Endodermal cell (in vitro differentiated cells): ENCODE measurements at regions not wholly inside any gene's neighbourhood (a gene's known extent, or its start where the extent isn't known, plus 50 kb on each side); places are given as distances from the start of the nearest gene placed in this dataset.

Experiments used
- DNase-seq: peaks from one replicate; pipeline ENCODE4 v3.0.0-alpha.2; 2017
- H3K27ac ChIP-seq: 2 replicates; pipeline ENCODE4 v1.5.1; 2013; ENCODE audit warnings: mild to moderate bottlenecking, low read depth, low read length, moderate library complexity
- H3K27me3 ChIP-seq: 2 replicates; pipeline ENCODE4 v1.6.1; 2013; ENCODE audit warnings: mild to moderate bottlenecking, low read length, moderate library complexity; ENCODE audit not compliant: insufficient read depth, control insufficient read depth, poor library complexity, severe bottlenecking
- H3K36me3 ChIP-seq: 2 replicates; pipeline ENCODE4 v1.7.0; 2013; ENCODE audit warnings: mild to moderate bottlenecking, low read length, moderate library complexity; ENCODE audit not compliant: control insufficient read depth, insufficient read depth
- H3K4me1 ChIP-seq: one replicate; pipeline ENCODE4 v1.7.0; 2013; ENCODE audit warnings: low read length; ENCODE audit not compliant: control insufficient read depth, insufficient read depth
- H3K4me3 ChIP-seq: 2 replicates; pipeline ENCODE4 v1.5.1; 2013; ENCODE audit warnings: mild to moderate bottlenecking, low read length, moderate library complexity
- H3K9ac ChIP-seq: 2 replicates; pipeline ENCODE4 v1.6.1; 2013; ENCODE audit warnings: mild to moderate bottlenecking, low read length, moderate library complexity; ENCODE audit not compliant: poor library complexity, severe bottlenecking; ENCODE audit errors: extremely low read depth
- H3K9me3 ChIP-seq: 2 replicates; pipeline ENCODE4 v1.6.1; 2013; ENCODE audit warnings: mild to moderate bottlenecking, low read length, moderate library complexity; ENCODE audit not compliant: control insufficient read depth
- H3K27ac Mint-ChIP-seq: 2 replicates; pipeline ENCODE4 v1.8.0; 2020; ENCODE audit warnings: mixed read lengths
- H3K27me3 Mint-ChIP-seq: 2 replicates; pipeline ENCODE4 v1.8.0; 2021; ENCODE audit warnings: mild to moderate bottlenecking, mixed read lengths; ENCODE audit not compliant: insufficient read depth
- H3K36me3 Mint-ChIP-seq: 2 replicates; pipeline ENCODE4 v1.8.0; 2020; ENCODE audit warnings: low read depth, mixed read lengths
- H3K4me1 Mint-ChIP-seq: 2 replicates; pipeline ENCODE4 v1.8.0; 2020; ENCODE audit warnings: mixed read lengths
- H3K4me3 Mint-ChIP-seq: 2 replicates; pipeline ENCODE4 v1.8.0; 2020; ENCODE audit warnings: mild to moderate bottlenecking, moderate library complexity, mixed read lengths
- H3K9me3 Mint-ChIP-seq: 2 replicates; pipeline ENCODE4 v1.8.0; 2020; ENCODE audit warnings: mild to moderate bottlenecking, mixed read lengths
- CTCF ChIP-seq: fragments of 200-600 bp; sonication (generic); conservative IDR thresholded peaks from 2 replicates; pipeline ENCODE4 v1.5.0; 2021; ENCODE audit warnings: antibody characterized with exemption, mild to moderate bottlenecking
- WGBS, 2 experiments: methylation state at CpG; one replicate each; pipeline versions ENCODE4 v1.1.5 to v1.1.7; 2013; ENCODE audit warnings: missing lambda C conversion rate in 2 of 2, mixed read lengths in 1 of 2; ENCODE audit not compliant: insufficient coverage in 1 of 2, insufficient read length in 1 of 2; 5-methylcytosine and 5-hydroxymethylcytosine counted together

- Histone ChIP-seq H3K27me3 (no peaks in the 10 kb centered on the region), H3K4me1 (no peaks in the 10 kb centered on the region), H3K9ac (no peak overlapping the region), H3K9me3 (no peaks in the 10 kb centered on the region), H3K36me3 (no peaks in the 10 kb centered on the region), H3K27ac (no peak overlapping the region), H3K4me3 (no peak overlapping the region)
- Mint-ChIP-seq H3K4me3 (no peak overlapping the region), H3K27me3 (peaks cover 4% of the 10 kb centered on the region), H3K4me1 (no peaks in the 10 kb centered on the region), H3K36me3 (no peaks in the 10 kb centered on the region), H3K27ac (no peak overlapping the region), H3K9me3 (peaks cover 9% of the 10 kb centered on the region)
- TF ChIP-seq CTCF, result no peak
- DNase-seq, result no peak
- 95 to 99% methylated on average over 4 of the region's 5 CpGs for whole genome bisulfite sequencing, 2 experiments
Measured at GRCh38 chr1:244211559-244211944, 160.5 kb downstream of the ZBTB18 start.

- no peak overlapping the region for H3K27ac Mint-ChIP-seq
- no peaks in the 10 kb centered on the region for H3K27me3 ChIP-seq
- no peaks in the 10 kb centered on the region for H3K4me1 Mint-ChIP-seq
- DNase-seq, result no peak
- H3K4me3 Mint-ChIP-seq, result no peak overlapping the region
- H3K4me1 ChIP-seq, result no peaks in the 10 kb centered on the region
- no peak overlapping the region for H3K9ac ChIP-seq
- 94 to 97% methylated on average over 5 to 6 of the region's 6 CpGs for WGBS, 2 experiments
- no peak for TF ChIP-seq CTCF
- peaks cover 9% of the 10 kb centered on the region for H3K9me3 Mint-ChIP-seq
- H3K9me3 ChIP-seq, result no peaks in the 10 kb centered on the region
- H3K27ac ChIP-seq, result no peak overlapping the region
- no peak overlapping the region for H3K4me3 ChIP-seq
- no peaks in the 10 kb centered on the region for H3K36me3 ChIP-seq
- H3K27me3 Mint-ChIP-seq, result peaks cover 4% of the 10 kb centered on the region
- no peaks in the 10 kb centered on the region for H3K36me3 Mint-ChIP-seq
Measured at GRCh38 chr1:244212219-244212618, 161.1 kb downstream of the ZBTB18 start.

- Mint-ChIP-seq H3K27me3 (peaks cover 6% of the 10 kb centered on the region), H3K4me3 (no peak overlapping the region), H3K27ac (no peak overlapping the region), H3K36me3 (no peaks in the 10 kb centered on the region), H3K9me3 (peaks cover 9% of the 10 kb centered on the region), H3K4me1 (no peaks in the 10 kb centered on the region)
- Histone ChIP-seq H3K4me3 (no peak overlapping the region), H3K36me3 (no peaks in the 10 kb centered on the region), H3K27me3 (no peaks in the 10 kb centered on the region), H3K9ac (no peak overlapping the region), H3K27ac (no peak overlapping the region), H3K4me1 (no peaks in the 10 kb centered on the region), H3K9me3 (no peaks in the 10 kb centered on the region)
- no peak for TF ChIP-seq CTCF
- DNase-seq, result no peak
- 92 to 95% methylated on average over 5 to 8 of the region's 8 CpGs for WGBS, 2 experiments
Measured at GRCh38 chr1:244212797-244213475, 161.9 kb downstream of the ZBTB18 start.
